Vagina (tissue), 2 donors: ENCODE measurements at regions not wholly inside any gene's neighbourhood (a gene's known extent, or its start where the extent isn't known, plus 50 kb on each side); places are given as distances from the start of the nearest gene placed in this dataset.

Experiments used
- CTCF ChIP-seq, 3 experiments: fragments of 450-650 bp in 2 of 3; fragments of 200-600 bp in 1 of 3; sonication (generic) in 1 of 3; IDR thresholded peaks; one replicate each; pipeline ENCODE4 v1.5.1; 2017 to 2019; ENCODE audit warnings: antibody characterized with exemption in 3 of 3, mild to moderate bottlenecking in 2 of 3, moderate library complexity in 2 of 3
- POLR2AphosphoS5 ChIP-seq, 2 donors: sonication (generic); formaldehyde crosslinking; IDR thresholded peaks; one replicate each; pipeline ENCODE4 v1.9.0; 2017; ENCODE audit warnings: antibody characterized with exemption in 2 of 2, mild to moderate bottlenecking in 2 of 2, low read depth in 1 of 2; ENCODE audit not compliant: insufficient read depth in 1 of 2

GRCh38 chr10:20489961-20490360 is 407.1 kb downstream of the NEBL start:
- TF ChIP-seq POLR2AphosphoS5 (IDR thresholded peaks at IDR 0.05; ENCODE audit: insufficient read depth in 1 of 2, low read depth in 1 of 2), result no peak
- no peak for TF ChIP-seq CTCF (IDR thresholded peaks at IDR 0.05)
